ENCODE measurements at regions not wholly inside any gene's neighbourhood (a gene's known extent, or its start where the extent isn't known, plus 50 kb on each side); places are given as distances from the start of the nearest gene placed in this dataset.

GRCh38 chr9:88308831-88309560 is 79.2 kb upstream of the SPIN1 start:
- DNase-seq (ENCODE audit: low spot score in 2 of 2, unreplicated experiment in 2 of 2) = no peak
- Mint-ChIP-seq H3K27ac (no peak overlapping the region), H3K27me3 (ENCODE audit: low read depth) (no peaks in the 10 kb centered on the region), H3K4me3 (no peak overlapping the region), H3K36me3 (no peaks in the 10 kb centered on the region), H3K9me3 (no peaks in the 10 kb centered on the region), H3K4me1 (peaks cover 31% of the 10 kb centered on the region)
- TF ChIP-seq CTCF (IDR thresholded peaks at IDR 0.05; ENCODE audit: unreplicated experiment) = no peak

GRCh38 chr9:88307136-88307535 is 81.1 kb upstream of the SPIN1 start:
- TF ChIP-seq CTCF (IDR thresholded peaks at IDR 0.05; ENCODE audit: unreplicated experiment) = no peak
- no peak for DNase-seq (ENCODE audit: low spot score in 2 of 2, unreplicated experiment in 2 of 2)
- Mint-ChIP-seq H3K9me3 (no peaks in the 10 kb centered on the region), H3K27ac (no peak overlapping the region), H3K27me3 (ENCODE audit: low read depth) (no peaks in the 10 kb centered on the region), H3K4me3 (no peak overlapping the region), H3K4me1 (peaks cover 14% of the 10 kb centered on the region), H3K36me3 (no peaks in the 10 kb centered on the region)

GRCh38 chr9:88303721-88304451 is 84.4 kb upstream of the SPIN1 start:
- H3K27ac Mint-ChIP-seq = no peak overlapping the region
- H3K36me3 Mint-ChIP-seq = no peaks in the 10 kb centered on the region
- peaks cover 3% of the 10 kb centered on the region for H3K4me1 Mint-ChIP-seq
- H3K27me3 Mint-ChIP-seq (ENCODE audit: low read depth) = no peaks in the 10 kb centered on the region
- TF ChIP-seq CTCF (IDR thresholded peaks at IDR 0.05; ENCODE audit: unreplicated experiment) = no peak
- peaks cover 1% of the 10 kb centered on the region for H3K9me3 Mint-ChIP-seq
- no peak overlapping the region for H3K4me3 Mint-ChIP-seq
- DNase-seq (ENCODE audit: low spot score in 2 of 2, unreplicated experiment in 2 of 2) = no peak

- DNase-seq (ENCODE audit: low spot score in 2 of 2, unreplicated experiment in 2 of 2) = no peak
- peaks cover 7% of the 10 kb centered on the region for H3K9me3 Mint-ChIP-seq
- no peaks in the 10 kb centered on the region for H3K27me3 Mint-ChIP-seq (ENCODE audit: low read depth)
- no peaks in the 10 kb centered on the region for H3K36me3 Mint-ChIP-seq
- no peak overlapping the region for H3K27ac Mint-ChIP-seq
- peaks cover 3% of the 10 kb centered on the region for H3K4me1 Mint-ChIP-seq
- H3K4me3 Mint-ChIP-seq = no peak overlapping the region
- no peak for TF ChIP-seq CTCF (IDR thresholded peaks at IDR 0.05; ENCODE audit: unreplicated experiment)
Measured at GRCh38 chr9:88302579-88303324, 85.5 kb upstream of the SPIN1 start.

- H3K27ac Mint-ChIP-seq = no peak overlapping the region
- peaks cover 17% of the 10 kb centered on the region for H3K9me3 Mint-ChIP-seq
- no peak overlapping the region for H3K4me3 Mint-ChIP-seq
- TF ChIP-seq CTCF (IDR thresholded peaks at IDR 0.05; ENCODE audit: unreplicated experiment) = no peak
- H3K36me3 Mint-ChIP-seq = no peaks in the 10 kb centered on the region
- H3K4me1 Mint-ChIP-seq = peaks cover 3% of the 10 kb centered on the region
- H3K27me3 Mint-ChIP-seq (ENCODE audit: low read depth) = no peaks in the 10 kb centered on the region
- no peak for DNase-seq (ENCODE audit: low spot score in 2 of 2, unreplicated experiment in 2 of 2)
Measured at GRCh38 chr9:88300556-88300955, 87.7 kb upstream of the SPIN1 start.
